ENCODE measurements at regions not wholly inside any gene's neighbourhood (a gene's known extent, or its start where the extent isn't known, plus 50 kb on each side); places are given as distances from the start of the nearest gene placed in this dataset.
"Not testable (repeated sequence)": the region's sequence is repeated elsewhere in the genome, so short reads cannot be mapped to it uniquely, and the experiment has no call there.

DNA sequence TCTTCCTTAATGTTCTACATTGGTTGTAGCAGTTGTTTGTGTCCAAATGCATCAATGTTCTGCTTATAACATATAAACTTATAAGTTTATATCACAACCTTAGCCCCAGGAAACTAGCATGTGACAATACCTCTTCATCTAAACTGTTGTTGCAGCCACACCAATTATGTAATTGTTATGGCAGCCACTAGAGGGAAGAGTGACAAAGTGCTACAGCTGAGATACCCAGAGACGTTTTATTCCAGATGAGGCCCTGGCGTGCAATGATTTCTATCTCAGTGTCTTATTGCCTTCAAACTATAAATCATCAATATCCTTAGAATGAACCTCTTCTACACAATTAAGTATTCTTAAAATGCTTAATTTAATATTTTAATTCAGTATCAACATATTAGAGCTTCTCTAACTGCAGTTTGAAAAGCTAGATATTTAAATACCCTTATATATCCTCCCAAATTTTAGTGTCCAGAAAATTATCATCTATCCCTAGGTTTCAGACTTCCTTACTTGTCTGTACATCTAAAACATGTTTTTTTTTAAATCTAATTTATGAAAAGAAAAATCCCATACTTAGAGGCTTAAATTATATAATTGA lies 171.6 kb downstream of the PCDH10 start:
- peak; percentile 72 for DNase-seq (ENCODE audit: low spot score)

- no peak for DNase-seq (ENCODE audit: low spot score)
Observed at GRCh38 chr4:133316909-133317308, 167.8 kb downstream of the PCDH10 start.

DNA sequence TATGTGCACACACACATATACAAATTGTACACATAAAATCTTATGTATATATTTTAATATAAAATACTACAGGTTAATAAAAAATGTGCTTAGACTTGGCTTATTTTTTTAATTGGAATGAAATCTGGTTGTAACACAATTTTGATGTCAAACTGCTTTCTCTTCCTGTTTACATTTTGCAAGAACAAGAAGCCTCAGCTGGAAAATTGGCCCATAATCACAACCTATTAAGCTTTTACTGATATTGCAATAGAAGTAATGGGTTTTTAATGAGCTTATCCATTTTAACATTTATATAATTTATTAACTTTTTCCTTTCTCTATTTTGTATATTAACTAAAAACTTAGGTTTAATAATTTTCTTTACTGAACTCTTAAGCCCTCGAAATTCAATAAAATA lies 165.9 kb downstream of the PCDH10 start:
- no peak for DNase-seq (ENCODE audit: low spot score)

GRCh38 chr4:133287396-133287795 lies 138.3 kb downstream of the PCDH10 start:
- no peak for DNase-seq (ENCODE audit: low spot score)

DNA sequence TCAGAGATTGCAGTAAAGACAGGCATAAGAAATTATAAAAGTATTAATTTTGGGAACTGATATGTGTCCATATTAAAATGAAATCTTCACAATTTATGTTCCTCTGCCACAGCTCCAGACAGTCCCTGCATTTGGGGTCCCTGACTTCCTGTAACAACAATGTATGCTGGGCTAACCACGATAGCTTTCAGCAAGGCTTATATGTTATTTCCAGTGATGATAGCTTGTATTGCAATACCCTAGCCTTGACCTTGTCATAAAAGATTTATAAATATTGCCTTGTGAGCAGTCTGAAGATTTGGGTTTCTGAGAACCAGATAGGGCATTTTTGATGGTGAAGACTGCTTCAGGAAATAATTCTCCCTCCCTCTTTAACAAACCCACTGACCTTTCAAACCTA lies 129.5 kb downstream of the PCDH10 start:
- DNase-seq (ENCODE audit: low spot score) = no peak

DNA sequence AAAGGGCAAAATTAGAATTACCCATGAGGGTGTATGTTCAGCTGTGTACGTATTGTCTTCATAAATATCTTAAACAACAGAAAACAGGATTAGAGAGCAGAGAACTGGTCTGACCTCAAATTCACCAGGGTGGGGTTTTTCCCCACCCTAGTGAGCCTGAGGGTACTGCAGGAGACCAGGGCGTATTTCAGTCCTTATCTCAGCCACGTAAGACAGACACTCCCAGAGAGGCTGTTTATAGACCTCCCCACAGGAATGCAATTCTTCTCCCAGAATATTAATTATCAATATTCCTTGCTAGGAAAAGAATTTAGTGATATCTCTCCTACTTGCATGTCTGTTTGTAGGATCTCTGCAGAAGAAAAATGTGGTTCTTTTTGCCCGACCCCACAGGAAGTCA lies 128.8 kb downstream of the PCDH10 start:
- DNase-seq (ENCODE audit: low spot score) = not testable (repeated sequence)

- DNase-seq (ENCODE audit: low spot score) = no peak
Observed at GRCh38 chr4:133275246-133275645, 126.2 kb downstream of the PCDH10 start.

DNA sequence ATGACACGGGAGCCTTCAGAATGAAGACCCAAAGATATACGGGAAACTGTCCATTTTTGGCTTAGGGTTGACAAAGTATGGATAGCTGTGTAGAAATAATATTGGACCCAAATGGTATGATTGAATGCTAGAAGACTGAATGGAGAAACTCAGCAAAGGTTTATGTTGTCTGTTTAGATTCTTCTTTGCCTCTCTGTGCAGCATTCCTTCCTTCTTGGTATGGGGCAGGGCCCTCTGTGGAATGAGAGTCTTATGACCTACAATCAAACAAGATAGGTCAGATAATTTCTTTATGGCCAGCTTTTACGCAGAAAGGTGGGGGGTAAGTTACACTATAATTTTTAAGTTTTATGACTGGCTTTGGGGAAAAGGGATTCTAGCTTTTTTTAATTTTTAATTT lies 124.3 kb downstream of the PCDH10 start:
- DNase-seq (ENCODE audit: low spot score) = no peak

- no peak for DNase-seq (ENCODE audit: low spot score)
Observed at GRCh38 chr4:133270021-133270570, 121.0 kb downstream of the PCDH10 start.

DNA sequence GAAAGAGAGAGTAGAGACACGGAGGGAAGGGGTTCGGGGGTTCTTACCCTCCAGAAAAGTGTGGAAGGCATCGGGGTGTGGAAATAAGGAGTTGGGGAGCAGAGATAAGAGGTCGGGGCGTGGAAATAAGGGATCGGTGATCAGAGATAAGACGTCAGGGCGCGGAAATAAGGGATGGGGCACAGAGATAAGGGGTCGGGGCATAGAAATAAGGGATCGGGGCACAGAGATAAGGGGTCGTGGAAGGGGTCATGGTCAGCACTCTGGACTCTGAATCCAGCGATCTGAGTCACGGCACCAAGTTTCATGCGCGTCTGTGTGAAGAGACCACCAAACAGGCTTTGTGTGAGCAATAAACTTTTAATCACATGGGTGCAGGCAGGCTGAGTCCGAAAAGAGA lies 119.1 kb downstream of the PCDH10 start:
- no peak for DNase-seq (ENCODE audit: low spot score)

GRCh38 chr4:133267506-133267905 lies 118.4 kb downstream of the PCDH10 start:
- DNase-seq (ENCODE audit: low spot score) = not testable (repeated sequence)

DNA sequence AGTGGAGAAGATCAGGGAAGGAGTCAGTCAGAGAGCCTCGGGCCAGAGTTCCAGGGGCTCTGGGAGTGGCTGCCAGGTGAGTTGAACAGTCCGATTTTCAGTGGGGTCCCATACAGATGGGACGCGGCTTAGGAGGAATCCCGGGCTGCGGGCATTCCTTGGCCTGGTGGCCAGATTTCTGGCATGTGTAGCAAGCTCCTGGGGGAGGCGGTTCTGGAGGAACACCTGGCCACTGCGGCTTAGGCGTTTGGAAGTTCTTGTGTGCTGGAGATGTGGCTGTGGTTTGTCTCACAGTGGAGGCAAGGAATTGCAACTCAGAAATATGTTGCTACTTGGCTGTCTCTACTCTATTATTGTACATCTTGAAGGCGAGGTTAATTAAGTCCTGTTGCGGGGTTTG lies 117.9 kb downstream of the PCDH10 start:
- not testable (repeated sequence) for DNase-seq (ENCODE audit: low spot score)

DNA sequence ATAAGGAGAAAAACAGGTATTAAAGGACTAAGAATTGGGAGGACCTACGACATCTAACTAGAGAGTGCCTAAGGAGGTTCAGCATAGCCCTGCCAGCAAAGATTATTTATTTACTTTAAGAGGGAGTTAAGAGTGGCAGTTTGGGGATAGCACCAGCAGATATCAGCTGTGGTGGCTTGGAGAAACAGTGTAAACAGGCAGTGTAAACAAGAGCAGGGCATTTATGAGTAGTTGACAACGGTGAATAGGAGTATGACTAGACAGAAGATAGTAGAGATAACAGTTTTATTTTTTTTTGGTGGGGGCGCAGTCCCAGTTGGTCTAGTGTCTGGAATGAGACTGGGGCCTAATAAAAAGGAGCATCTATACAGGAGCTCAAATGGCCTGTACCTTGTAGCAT lies 115.2 kb downstream of the PCDH10 start:
- DNase-seq (ENCODE audit: low spot score) = not testable (repeated sequence)

- no peak for DNase-seq (ENCODE audit: low spot score)
Observed at GRCh38 chr4:133263104-133263503, 114.0 kb downstream of the PCDH10 start.

GRCh38 chr4:133247861-133248260 lies 98.8 kb downstream of the PCDH10 start:
- no peak for DNase-seq (ENCODE audit: low spot score)

GRCh38 chr4:133245226-133245625 lies 96.1 kb downstream of the PCDH10 start:
- DNase-seq (ENCODE audit: low spot score) = no peak

Measured in RKO (cell line).